HL-60 (cell line): ENCODE measurements at regions not wholly inside any gene's neighbourhood (a gene's known extent, or its start where the extent isn't known, plus 50 kb on each side); places are given as distances from the start of the nearest gene placed in this dataset.

Source experiments
- CTCF ChIP-seq: IDR thresholded peaks from one replicate; pipeline ENCODE4 v1.5.1; 2011; ENCODE audit warnings: low read length, control low read depth, inconsistent platforms; ENCODE audit not compliant: insufficient read depth
- GABPA ChIP-seq: IDR thresholded peaks from 2 replicates; pipeline ENCODE4 v1.6.1; 2012; ENCODE audit warnings: low read depth
- POLR2AphosphoS5 ChIP-seq: IDR thresholded peaks from 2 replicates; pipeline ENCODE4 v1.6.1; 2012; ENCODE audit warnings: low read depth
- REST ChIP-seq: IDR thresholded peaks from 2 replicates; pipeline ENCODE4 v1.6.1; 2012; ENCODE audit warnings: low read depth; ENCODE audit not compliant: insufficient replicate concordance
- SPI1 ChIP-seq: IDR thresholded peaks from 2 replicates; pipeline ENCODE4 v1.6.1; 2012; ENCODE audit warnings: low read depth, mild to moderate bottlenecking, borderline replicate concordance

GRCh38 chr13:74769333-74769732, 635.1 kb upstream of the KLF12 start:
- TF ChIP-seq CTCF (no peak), REST (no peak), POLR2AphosphoS5 (no peak), GABPA (no peak), SPI1 (no peak)
